ENCODE measurements at regions not wholly inside any gene's neighbourhood (a gene's known extent, or its start where the extent isn't known, plus 50 kb on each side); places are given as distances from the start of the nearest gene placed in this dataset.

DNA sequence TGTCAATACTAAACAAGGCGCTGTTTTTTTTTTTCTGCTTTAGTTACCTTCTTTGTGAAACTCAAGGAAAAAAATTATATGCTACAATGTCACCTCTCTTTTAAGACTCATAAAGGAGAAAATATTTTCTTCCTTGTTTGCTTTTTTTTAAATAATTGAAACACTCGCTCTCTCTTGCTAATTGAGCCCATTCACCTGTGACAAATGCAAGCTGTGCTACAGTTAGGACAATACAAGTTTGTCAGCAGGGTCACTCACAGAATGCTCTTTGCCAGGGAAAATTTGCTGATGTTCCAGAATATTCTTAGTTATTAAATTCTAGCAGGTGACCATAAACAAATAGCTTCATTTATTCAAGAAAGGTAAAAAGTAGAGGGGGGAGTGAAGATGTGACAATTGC lies 375.9 kb upstream of the DPPA4 start:
- TF ChIP-seq FOXK2 (IDR thresholded peaks at IDR 0.05) (no peak), TARDBP (IDR thresholded peaks at IDR 0.05) (no peak), HDGF (IDR thresholded peaks at IDR 0.05; ENCODE audit: borderline replicate concordance) (no peak), BHLHE40 (IDR thresholded peaks at IDR 0.05; ENCODE audit: borderline replicate concordance) (no peak), FOXM1 (IDR thresholded peaks at IDR 0.05; ENCODE audit: borderline replicate concordance) (no peak), ELF4 (IDR thresholded peaks at IDR 0.05) (no peak)

Measured in HEK293T (cell line).